22Rv1 (cell line): ENCODE measurements at regions not wholly inside any gene's neighbourhood (a gene's known extent, or its start where the extent isn't known, plus 50 kb on each side); places are given as distances from the start of the nearest gene placed in this dataset.

Experiments used
- H3K27ac ChIP-seq: fragments of 450-650 bp; 2 replicates; pipeline ENCODE4 v1.5.1; 2017
- ZFX ChIP-seq: fragments of 450-650 bp; IDR thresholded peaks from 2 replicates; pipeline ENCODE4 v1.6.1; 2017; ENCODE audit warnings: antibody characterized with exemption, borderline replicate concordance
- TF ChIP-seq, protein P1 (sequence below): fragments of 450-650 bp; IDR thresholded peaks from 2 replicates; pipeline ENCODE4 v1.5.1; 2017; ENCODE audit warnings: mild to moderate bottlenecking

DNA sequence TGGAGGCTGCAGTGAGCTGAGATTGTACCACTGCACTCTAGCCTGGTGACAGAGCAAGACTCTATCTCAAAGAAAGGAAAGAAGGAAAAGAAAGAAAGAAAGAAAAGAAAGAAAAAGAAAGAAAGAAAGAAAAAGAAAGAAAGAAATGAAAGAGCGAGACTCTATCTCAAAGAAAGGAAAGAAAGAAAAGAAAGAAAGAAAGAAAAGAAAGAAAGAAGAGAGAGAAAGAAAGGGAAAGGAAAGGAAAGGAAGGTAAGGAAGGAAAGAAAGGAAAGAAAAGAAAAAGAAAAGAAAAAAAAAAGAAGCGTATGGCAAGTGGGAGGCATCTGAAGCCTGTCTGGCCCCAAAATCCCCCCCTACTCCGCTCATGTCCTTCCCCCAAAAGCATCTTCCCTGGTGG is 182.3 kb upstream of the MSX2 start:
- TF ChIP-seq, protein P1, sequence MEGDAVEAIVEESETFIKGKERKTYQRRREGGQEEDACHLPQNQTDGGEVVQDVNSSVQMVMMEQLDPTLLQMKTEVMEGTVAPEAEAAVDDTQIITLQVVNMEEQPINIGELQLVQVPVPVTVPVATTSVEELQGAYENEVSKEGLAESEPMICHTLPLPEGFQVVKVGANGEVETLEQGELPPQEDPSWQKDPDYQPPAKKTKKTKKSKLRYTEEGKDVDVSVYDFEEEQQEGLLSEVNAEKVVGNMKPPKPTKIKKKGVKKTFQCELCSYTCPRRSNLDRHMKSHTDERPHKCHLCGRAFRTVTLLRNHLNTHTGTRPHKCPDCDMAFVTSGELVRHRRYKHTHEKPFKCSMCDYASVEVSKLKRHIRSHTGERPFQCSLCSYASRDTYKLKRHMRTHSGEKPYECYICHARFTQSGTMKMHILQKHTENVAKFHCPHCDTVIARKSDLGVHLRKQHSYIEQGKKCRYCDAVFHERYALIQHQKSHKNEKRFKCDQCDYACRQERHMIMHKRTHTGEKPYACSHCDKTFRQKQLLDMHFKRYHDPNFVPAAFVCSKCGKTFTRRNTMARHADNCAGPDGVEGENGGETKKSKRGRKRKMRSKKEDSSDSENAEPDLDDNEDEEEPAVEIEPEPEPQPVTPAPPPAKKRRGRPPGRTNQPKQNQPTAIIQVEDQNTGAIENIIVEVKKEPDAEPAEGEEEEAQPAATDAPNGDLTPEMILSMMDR = no peak
- TF ChIP-seq ZFX = no peak

DNA sequence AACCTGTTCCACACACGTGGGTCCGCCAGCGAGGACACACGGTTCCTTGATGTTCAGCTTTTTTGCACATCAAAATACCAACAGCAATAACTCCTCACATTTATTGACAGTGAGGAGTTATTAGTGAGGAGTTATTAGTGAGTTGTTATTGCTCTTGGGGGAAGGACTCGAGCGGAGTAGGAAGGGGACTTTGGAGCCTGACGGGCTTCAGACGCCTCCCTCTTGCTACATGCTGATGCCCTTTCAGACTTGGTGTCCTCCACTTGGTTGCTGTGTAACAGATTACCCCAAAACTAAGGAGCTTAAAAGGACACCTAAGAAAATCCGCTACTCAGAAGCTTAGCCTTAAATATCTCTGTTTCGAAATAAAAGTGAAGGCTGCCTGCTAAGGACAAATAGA is 181.9 kb upstream of the MSX2 start:
- no peak overlapping the region for H3K27ac ChIP-seq
- TF ChIP-seq ZFX = no peak
- TF ChIP-seq, protein P1 = no peak

More for the DNA sequence above, 182.3 kb upstream of the MSX2 start:
- H3K27ac ChIP-seq = no peak overlapping the region

DNA sequence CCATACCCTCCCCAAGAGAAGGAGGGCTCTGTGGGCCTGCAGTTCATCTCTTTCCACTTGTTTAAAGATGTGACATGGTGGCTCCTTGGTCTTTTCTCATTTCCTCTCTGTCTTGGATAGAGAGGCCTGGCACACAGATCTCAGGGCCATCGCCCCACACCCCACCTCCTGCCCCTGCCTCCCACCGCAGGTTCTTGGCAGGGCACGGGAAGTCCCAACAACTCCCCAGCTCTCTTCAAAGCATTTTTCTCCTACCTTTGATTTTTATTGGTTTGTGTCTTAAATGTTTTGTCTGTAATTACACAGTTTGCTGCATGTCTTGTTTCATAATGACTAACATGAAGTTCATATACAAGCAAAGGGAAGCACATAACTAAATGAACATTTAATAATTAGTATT is 178.5 kb upstream of the MSX2 start:
- H3K27ac ChIP-seq = no peak overlapping the region
- TF ChIP-seq, protein P1 = no peak
- TF ChIP-seq ZFX = no peak

DNA sequence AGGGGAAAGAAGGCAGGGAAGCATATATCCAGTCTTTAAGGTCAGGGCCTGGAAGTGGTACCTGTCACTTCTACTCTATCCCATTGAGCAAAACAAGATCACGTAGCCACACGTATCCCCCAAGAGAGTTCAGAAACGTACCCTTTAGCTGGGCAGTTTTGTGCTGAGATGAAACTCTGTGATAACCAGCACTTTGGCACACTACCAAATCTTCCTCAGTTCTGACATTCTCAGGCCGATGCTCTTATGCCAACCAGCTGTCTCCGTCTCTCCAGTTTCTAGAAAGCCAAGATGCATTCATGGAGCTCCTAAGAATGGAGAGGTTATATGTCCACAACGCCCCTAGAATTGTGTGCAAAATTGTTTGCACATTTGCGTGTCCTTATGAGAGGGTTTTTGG is 176.6 kb upstream of the MSX2 start:
- no peak overlapping the region for H3K27ac ChIP-seq
- TF ChIP-seq, protein P1 = no peak
- no peak for TF ChIP-seq ZFX

DNA sequence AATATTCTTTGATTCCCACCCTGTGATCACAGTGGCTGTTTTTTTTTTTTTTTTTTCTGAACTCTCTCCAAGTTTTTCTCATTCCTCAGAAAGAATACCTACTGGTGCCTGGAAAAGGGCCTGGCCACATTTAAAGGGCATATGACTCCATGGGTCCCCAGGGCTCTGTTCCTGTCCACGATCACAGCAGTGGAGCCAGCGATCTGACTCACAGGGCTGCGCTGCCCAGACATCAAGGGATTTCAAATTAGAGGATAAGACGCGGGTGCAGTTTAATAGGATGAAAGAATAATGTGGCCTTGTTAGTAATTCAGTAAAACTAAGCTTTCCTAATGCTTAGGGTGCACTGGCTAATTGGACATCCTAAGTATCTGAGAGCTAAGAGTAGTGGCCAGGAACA is 175.1 kb upstream of the MSX2 start:
- H3K27ac ChIP-seq = no peak overlapping the region
- TF ChIP-seq, protein P1 = no peak
- no peak for TF ChIP-seq ZFX

DNA sequence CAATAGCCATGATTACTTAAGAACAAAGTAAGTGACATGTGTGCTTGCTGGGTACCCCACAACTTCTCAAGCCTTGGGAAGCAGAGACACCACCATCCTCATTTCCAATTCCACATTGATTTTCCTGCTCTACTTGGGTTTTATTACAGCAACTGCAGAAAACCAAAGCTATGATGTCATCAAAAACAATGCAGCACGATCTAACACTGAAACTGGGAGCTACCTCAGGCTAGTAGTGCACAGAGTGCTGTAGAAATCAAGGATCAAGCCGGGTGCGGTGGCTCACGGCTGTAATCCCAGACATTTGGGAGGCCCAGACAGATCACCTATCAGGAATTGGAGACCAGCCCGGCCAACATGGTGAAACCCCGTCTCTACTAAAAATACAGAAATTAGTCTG is 174.4 kb upstream of the MSX2 start:
- TF ChIP-seq ZFX = no peak
- TF ChIP-seq, protein P1 = no peak
- H3K27ac ChIP-seq = no peak overlapping the region

DNA sequence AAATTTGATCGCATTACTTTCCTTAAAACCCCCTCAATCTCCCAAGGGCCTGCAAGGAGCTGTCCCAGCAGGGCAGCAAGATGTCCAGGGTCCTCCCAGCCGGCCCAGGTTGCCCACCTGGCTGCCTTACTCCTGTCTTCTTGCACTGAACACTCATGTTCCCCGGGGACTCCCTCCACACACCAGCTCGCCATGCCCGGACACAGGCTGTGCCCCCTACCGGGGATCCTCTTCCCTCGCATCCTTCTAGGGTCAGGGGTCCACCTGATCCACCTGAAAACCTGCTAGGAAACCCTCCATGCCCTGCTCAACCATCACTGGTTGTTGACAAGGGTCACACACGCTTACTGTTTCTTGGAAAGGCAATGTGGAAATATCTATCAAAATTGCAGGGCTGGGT is 172.0 kb upstream of the MSX2 start:
- no peak for TF ChIP-seq ZFX
- TF ChIP-seq, protein P1 = no peak
- no peak overlapping the region for H3K27ac ChIP-seq
